H1 (cell line): ENCODE measurements at regions not wholly inside any gene's neighbourhood (a gene's known extent, or its start where the extent isn't known, plus 50 kb on each side); places are given as distances from the start of the nearest gene placed in this dataset.

Experiments used
- ATF2 ChIP-seq: IDR thresholded peaks from 2 replicates; pipeline ENCODE4 v1.6.1; 2012; ENCODE audit warnings: low read length, inconsistent platforms

- TF ChIP-seq ATF2, result no peak
- TF ChIP-seq, all 59 proteins: peak for 0
Measured at GRCh38 chr10:131804551-131805295, 96.1 kb upstream of the PPP2R2D start (continued).
